ENCODE measurements at regions not wholly inside any gene's neighbourhood (a gene's known extent, or its start where the extent isn't known, plus 50 kb on each side); places are given as distances from the start of the nearest gene placed in this dataset.

- no peaks in the 10 kb centered on the region for H3K36me3 Mint-ChIP-seq
- H3K27me3 Mint-ChIP-seq (ENCODE audit: low read depth in 3 of 3): peaks cover 0 to 2% (median 1%) of the 10 kb centered on the region in 3 donors
- H3K27ac ChIP-seq (ENCODE audit: low read depth in 1 of 2, low read length in 2 of 2): no peak overlapping the region
- H3K4me2 ChIP-seq (replicated peaks; ENCODE audit: extremely low read depth, low read length, poor library complexity, severe bottlenecking): no peak overlapping the region
- intact Hi-C loops (cut with micrococcal nuclease): no loop called here
- H3K79me2 ChIP-seq (ENCODE audit: insufficient read depth, low read length): no peaks in the 10 kb centered on the region
- no peaks in the 10 kb centered on the region for H3K4me1 Mint-ChIP-seq
- no peaks in the 10 kb centered on the region for H3K27me3 ChIP-seq (ENCODE audit: control insufficient read depth in 2 of 2, insufficient read depth in 2 of 2, low read length in 2 of 2)
- H3K4me3 ChIP-seq (replicated peaks in 1 of 3; ENCODE audit: low read depth in 2 of 3, low read length in 3 of 3): no peak overlapping the region
- H3K27ac Mint-ChIP-seq: no peak overlapping the region
- TF ChIP-seq, protein P1, sequence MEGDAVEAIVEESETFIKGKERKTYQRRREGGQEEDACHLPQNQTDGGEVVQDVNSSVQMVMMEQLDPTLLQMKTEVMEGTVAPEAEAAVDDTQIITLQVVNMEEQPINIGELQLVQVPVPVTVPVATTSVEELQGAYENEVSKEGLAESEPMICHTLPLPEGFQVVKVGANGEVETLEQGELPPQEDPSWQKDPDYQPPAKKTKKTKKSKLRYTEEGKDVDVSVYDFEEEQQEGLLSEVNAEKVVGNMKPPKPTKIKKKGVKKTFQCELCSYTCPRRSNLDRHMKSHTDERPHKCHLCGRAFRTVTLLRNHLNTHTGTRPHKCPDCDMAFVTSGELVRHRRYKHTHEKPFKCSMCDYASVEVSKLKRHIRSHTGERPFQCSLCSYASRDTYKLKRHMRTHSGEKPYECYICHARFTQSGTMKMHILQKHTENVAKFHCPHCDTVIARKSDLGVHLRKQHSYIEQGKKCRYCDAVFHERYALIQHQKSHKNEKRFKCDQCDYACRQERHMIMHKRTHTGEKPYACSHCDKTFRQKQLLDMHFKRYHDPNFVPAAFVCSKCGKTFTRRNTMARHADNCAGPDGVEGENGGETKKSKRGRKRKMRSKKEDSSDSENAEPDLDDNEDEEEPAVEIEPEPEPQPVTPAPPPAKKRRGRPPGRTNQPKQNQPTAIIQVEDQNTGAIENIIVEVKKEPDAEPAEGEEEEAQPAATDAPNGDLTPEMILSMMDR (IDR thresholded peaks at IDR 0.05): no peak
- H3K9me3 Mint-ChIP-seq: no peaks in the 10 kb centered on the region
- no peak overlapping the region for H2AFZ ChIP-seq (ENCODE audit: insufficient read depth, low read depth, low read length, poor library complexity, severe bottlenecking)
- no peaks in the 10 kb centered on the region for H3K36me3 ChIP-seq (replicated peaks in 1 of 2; ENCODE audit: control insufficient read depth in 1 of 2, insufficient read depth in 2 of 2, low read length in 2 of 2)
- H3K9ac ChIP-seq (ENCODE audit: insufficient read depth, low read length, poor library complexity, severe bottlenecking): no peak overlapping the region
- no peaks in the 10 kb centered on the region for H4K20me1 ChIP-seq (ENCODE audit: insufficient read depth, low read length)
- H3K4me1 ChIP-seq (ENCODE audit: control insufficient read depth in 1 of 2, insufficient read depth in 2 of 2, low read length in 2 of 2): no peaks in the 10 kb centered on the region
- H3K4me3 Mint-ChIP-seq: no peak overlapping the region
- H3K9me3 ChIP-seq (replicated peaks in 1 of 2; ENCODE audit: control insufficient read depth in 1 of 2, insufficient read depth in 1 of 2, low read length in 2 of 2): no peaks in the 10 kb centered on the region
- DNase-seq: no peak
These were observed 529.5 kb upstream of the TGFBR2 start for GRCh38 chr3:30076899-30077298.

- Mint-ChIP-seq H3K4me3 (no peak overlapping the region), H3K36me3 (no peaks in the 10 kb centered on the region), H3K4me1 (no peaks in the 10 kb centered on the region), H3K27me3 (ENCODE audit: low read depth in 3 of 3) (peaks cover 0 to 2% (median 1%) of the 10 kb centered on the region in 3 donors), H3K27ac (no peak overlapping the region), H3K9me3 (no peaks in the 10 kb centered on the region)
- Histone ChIP-seq H3K9me3 (replicated peaks in 1 of 2; ENCODE audit: control insufficient read depth in 1 of 2, insufficient read depth in 1 of 2, low read length in 2 of 2) (no peaks in the 10 kb centered on the region), H3K79me2 (ENCODE audit: insufficient read depth, low read length) (no peaks in the 10 kb centered on the region), H3K27me3 (ENCODE audit: control insufficient read depth in 2 of 2, insufficient read depth in 2 of 2, low read length in 2 of 2) (no peaks in the 10 kb centered on the region), H3K27ac (ENCODE audit: low read depth in 1 of 2, low read length in 2 of 2) (no peak overlapping the region), H3K36me3 (replicated peaks in 1 of 2; ENCODE audit: control insufficient read depth in 1 of 2, insufficient read depth in 2 of 2, low read length in 2 of 2) (no peaks in the 10 kb centered on the region), H3K9ac (ENCODE audit: insufficient read depth, low read length, poor library complexity, severe bottlenecking) (no peak overlapping the region), H3K4me3 (replicated peaks in 1 of 3; ENCODE audit: low read depth in 2 of 3, low read length in 3 of 3) (no peak overlapping the region), H4K20me1 (ENCODE audit: insufficient read depth, low read length) (no peaks in the 10 kb centered on the region), H2AFZ (ENCODE audit: insufficient read depth, low read depth, low read length, poor library complexity, severe bottlenecking) (no peak overlapping the region), H3K4me2 (replicated peaks; ENCODE audit: extremely low read depth, low read length, poor library complexity, severe bottlenecking) (no peak overlapping the region), H3K4me1 (ENCODE audit: control insufficient read depth in 1 of 2, insufficient read depth in 2 of 2, low read length in 2 of 2) (no peaks in the 10 kb centered on the region)
- TF ChIP-seq, protein P1 (IDR thresholded peaks at IDR 0.05): no peak
- DNase-seq: no peak
- WGBS (ENCODE audit: insufficient coverage): no CpG with 5 or more reads among the region's 2 CpGs
- intact Hi-C loops (cut with micrococcal nuclease): no loop called here
These were observed 528.7 kb upstream of the TGFBR2 start for GRCh38 chr3:30077746-30078145.

Data from CD14-positive monocyte (primary cell).